ENCODE measurements at regions not wholly inside any gene's neighbourhood (a gene's known extent, or its start where the extent isn't known, plus 50 kb on each side); places are given as distances from the start of the nearest gene placed in this dataset.

- no peak for TF ChIP-seq CTCF (IDR thresholded peaks at IDR 0.05; ENCODE audit: low read depth, low read length, missing input control)
- TF ChIP-seq GABPA (IDR thresholded peaks at IDR 0.05 in 1 of 2, conservative IDR thresholded peaks at IDR 0.05 in 1 of 2) = no peak
- no peak for TF ChIP-seq REST (IDR thresholded peaks at IDR 0.05)
- no peak for TF ChIP-seq YY1 (IDR thresholded peaks at IDR 0.05)
- no peak for TF ChIP-seq NR2F2 (IDR thresholded peaks at IDR 0.05)
- TF ChIP-seq RAD21 (IDR thresholded peaks at IDR 0.05) = no peak
- TF ChIP-seq MAX (IDR thresholded peaks at IDR 0.05) = no peak
- no peak for TF ChIP-seq TAF1 (conservative IDR thresholded peaks at IDR 0.05)
- TF ChIP-seq RXRA (IDR thresholded peaks at IDR 0.05) = no peak
- TF ChIP-seq ATF3 (IDR thresholded peaks at IDR 0.05) = no peak
- TF ChIP-seq HNF4G (IDR thresholded peaks at IDR 0.05) = no peak
- TF ChIP-seq ZBTB33 (IDR thresholded peaks at IDR 0.05) = no peak
- TF ChIP-seq EGR1 (IDR thresholded peaks at IDR 0.05; ENCODE audit: low read depth in 2 of 2) = no peak
Measured at GRCh38 chr4:165716472-165716871, 156.6 kb upstream of the TLL1 start.
